ENCODE measurements at regions not wholly inside any gene's neighbourhood (a gene's known extent, or its start where the extent isn't known, plus 50 kb on each side); places are given as distances from the start of the nearest gene placed in this dataset.
"Not testable (repeated sequence)": the region's sequence is repeated elsewhere in the genome, so short reads cannot be mapped to it uniquely, and the experiment has no call there.

GRCh38 chr15:95146481-95146880 lies 915.1 kb downstream of the MCTP2 start:
- DNase-seq (no peak), ATAC-seq (ENCODE audit: low read depth) (no peak)
- Mint-ChIP-seq H3K4me3 (no peak overlapping the region), H3K4me1 (no peaks in the 10 kb centered on the region), H3K9me3 (peaks cover 2% of the 10 kb centered on the region), H3K36me3 (no peaks in the 10 kb centered on the region), H3K27me3 (no peaks in the 10 kb centered on the region), H3K27ac (no peak overlapping the region)
- POLR2A ChIA-PET: no interaction called here

- POLR2A ChIA-PET: no interaction called here
- DNase-seq (no peak), ATAC-seq (ENCODE audit: low read depth) (no peak)
- Mint-ChIP-seq H3K4me3 (no peak overlapping the region), H3K27me3 (no peaks in the 10 kb centered on the region), H3K4me1 (no peaks in the 10 kb centered on the region), H3K27ac (no peak overlapping the region), H3K36me3 (no peaks in the 10 kb centered on the region), H3K9me3 (peaks cover 5% of the 10 kb centered on the region)
Observed at GRCh38 chr15:95148183-95148582, 916.8 kb downstream of the MCTP2 start.

- ATAC-seq (ENCODE audit: low read depth) (no peak), DNase-seq (no peak)
- no peaks in the 10 kb centered on the region for H3K4me1 Mint-ChIP-seq
- POLR2A ChIA-PET: no interaction called here
- no peaks in the 10 kb centered on the region for H3K36me3 Mint-ChIP-seq
- H3K27me3 Mint-ChIP-seq: no peaks in the 10 kb centered on the region
- H3K27ac Mint-ChIP-seq: no peak overlapping the region
- H3K9me3 Mint-ChIP-seq: peaks cover 7% of the 10 kb centered on the region
- H3K4me3 Mint-ChIP-seq: no peak overlapping the region
Observed at GRCh38 chr15:95149036-95149435, 917.7 kb downstream of the MCTP2 start.

GRCh38 chr15:95149771-95150170 lies 918.4 kb downstream of the MCTP2 start:
- Mint-ChIP-seq H3K9me3 (peaks cover 7% of the 10 kb centered on the region), H3K27ac (no peak overlapping the region), H3K27me3 (no peaks in the 10 kb centered on the region), H3K36me3 (no peaks in the 10 kb centered on the region), H3K4me3 (no peak overlapping the region), H3K4me1 (no peaks in the 10 kb centered on the region)
- POLR2A ChIA-PET: no interaction called here
- DNase-seq (no peak), ATAC-seq (ENCODE audit: low read depth) (no peak)

DNA sequence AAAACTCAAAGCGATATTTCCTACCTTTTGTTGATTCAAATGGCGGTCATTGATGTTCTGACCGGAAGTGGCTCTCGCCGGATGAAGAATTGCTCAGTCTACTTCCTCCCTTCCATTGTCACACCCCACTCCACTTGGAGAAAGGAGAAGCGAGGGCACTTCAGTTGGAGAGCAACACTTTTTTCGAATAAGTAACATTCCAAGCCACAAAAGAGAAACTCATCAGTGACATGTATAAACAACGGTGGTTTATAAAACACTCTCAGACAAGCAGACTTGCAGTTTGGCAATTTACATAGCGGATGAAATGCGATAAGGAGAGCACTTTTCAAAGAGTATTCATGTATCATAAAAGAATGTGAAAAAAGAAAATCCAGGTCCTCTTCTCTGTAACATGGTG lies 919.1 kb downstream of the MCTP2 start:
- no peak for ATAC-seq (ENCODE audit: low read depth)
- POLR2A ChIA-PET: no interaction called here

DNA sequence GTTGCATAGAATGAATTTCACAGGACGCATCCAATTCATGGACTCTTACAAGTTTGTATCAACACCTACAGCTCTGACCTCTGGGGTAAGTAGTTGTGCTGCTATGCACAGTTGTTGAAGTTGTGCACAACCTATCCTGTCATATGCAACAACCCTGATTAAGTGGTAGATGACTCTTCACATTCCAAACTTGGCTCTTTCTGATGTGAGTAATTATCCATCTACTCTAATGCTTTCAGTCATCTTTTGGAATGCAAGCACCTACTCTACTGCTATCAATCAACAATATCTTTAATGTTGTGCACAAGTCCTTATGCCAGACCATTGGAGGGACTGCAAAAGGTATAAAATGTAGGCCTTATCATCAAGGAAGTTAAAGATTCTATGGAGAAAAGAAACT lies 921.4 kb downstream of the MCTP2 start:
- H3K27ac Mint-ChIP-seq: no peak overlapping the region
- no peak overlapping the region for H3K4me3 Mint-ChIP-seq
- no peak for ATAC-seq (ENCODE audit: low read depth)
- H3K27me3 Mint-ChIP-seq: no peaks in the 10 kb centered on the region
- no peak for DNase-seq
- no peaks in the 10 kb centered on the region for H3K36me3 Mint-ChIP-seq
- H3K4me1 Mint-ChIP-seq: no peaks in the 10 kb centered on the region
- POLR2A ChIA-PET: no interaction called here
- peaks cover 9% of the 10 kb centered on the region for H3K9me3 Mint-ChIP-seq

More for the DNA sequence above, 919.1 kb downstream of the MCTP2 start:
- no peak overlapping the region for H3K27ac Mint-ChIP-seq
- H3K4me1 Mint-ChIP-seq: no peaks in the 10 kb centered on the region
- no peak overlapping the region for H3K4me3 Mint-ChIP-seq
- H3K36me3 Mint-ChIP-seq: no peaks in the 10 kb centered on the region
- no peak for DNase-seq
- H3K27me3 Mint-ChIP-seq: no peaks in the 10 kb centered on the region
- peaks cover 9% of the 10 kb centered on the region for H3K9me3 Mint-ChIP-seq

DNA sequence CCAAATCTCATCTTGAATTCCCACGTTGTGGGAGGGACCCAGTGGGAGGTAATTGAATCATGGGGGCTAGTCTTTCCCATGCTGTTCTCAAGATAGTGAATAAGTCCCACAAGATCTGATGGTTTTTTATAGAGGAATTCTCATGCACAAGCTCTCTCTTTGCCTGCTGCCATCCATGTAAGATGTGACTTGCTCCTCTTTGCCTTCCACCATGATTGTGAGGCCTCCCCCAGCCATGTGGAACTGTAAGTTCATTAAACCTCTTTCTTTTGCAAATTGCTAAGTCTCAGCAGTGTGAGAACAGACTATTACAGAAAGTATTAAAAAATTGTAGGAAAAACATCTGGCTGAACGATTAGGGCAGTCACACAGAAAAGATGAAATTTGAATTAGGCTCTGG lies 921.8 kb downstream of the MCTP2 start:
- H3K27ac Mint-ChIP-seq; H3K4me1 Mint-ChIP-seq; ATAC-seq (ENCODE audit: low read depth); H3K36me3 Mint-ChIP-seq; H3K9me3 Mint-ChIP-seq; H3K27me3 Mint-ChIP-seq; H3K4me3 Mint-ChIP-seq; DNase-seq; POLR2A ChIA-PET: not testable (repeated sequence)

GRCh38 chr15:95160316-95160715 lies 929.0 kb downstream of the MCTP2 start:
- Mint-ChIP-seq H3K4me3 (no peak overlapping the region), H3K27ac (no peak overlapping the region), H3K4me1 (no peaks in the 10 kb centered on the region), H3K27me3 (no peaks in the 10 kb centered on the region), H3K36me3 (no peaks in the 10 kb centered on the region), H3K9me3 (no peaks in the 10 kb centered on the region)
- POLR2A ChIA-PET: no interaction called here
- DNase-seq (no peak), ATAC-seq (ENCODE audit: low read depth) (no peak)

DNA sequence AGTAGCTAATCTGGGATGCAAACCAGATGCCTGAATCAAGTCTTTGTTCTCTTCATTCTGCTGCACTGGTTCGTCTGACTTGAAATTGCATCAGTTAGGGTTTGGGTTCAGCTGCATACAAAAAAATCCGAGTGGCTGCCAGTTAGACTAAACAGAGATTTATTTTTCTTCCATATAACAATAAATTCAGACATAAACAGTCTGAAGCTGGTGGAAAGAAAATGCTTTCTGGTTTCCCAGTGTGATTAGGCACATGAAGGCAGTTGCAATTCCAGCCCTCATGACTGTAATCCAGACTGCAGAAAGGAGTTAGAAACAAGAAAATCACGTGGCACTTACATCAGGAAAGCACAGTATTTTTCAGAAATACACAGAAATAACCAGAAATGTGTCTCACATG lies 930.7 kb downstream of the MCTP2 start:
- POLR2A ChIA-PET: no interaction called here

DNA sequence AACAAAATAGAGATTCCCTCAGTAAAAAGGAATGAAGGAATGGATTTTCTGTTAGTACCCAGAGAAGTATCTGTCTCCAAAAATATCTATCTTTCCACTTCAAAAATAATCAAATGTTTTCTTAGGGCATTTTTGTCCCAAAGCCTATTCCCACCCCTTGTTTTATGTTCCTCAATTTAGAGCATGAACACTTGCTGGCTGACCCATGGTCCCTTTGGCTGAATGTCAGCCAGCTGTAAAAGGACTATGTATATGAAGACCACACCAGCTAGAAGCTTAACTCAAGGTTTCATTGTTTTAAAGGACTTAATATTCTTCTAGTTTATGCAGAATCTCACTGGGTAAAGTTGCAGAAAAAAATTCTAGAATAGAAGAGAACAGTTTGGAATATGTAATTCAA lies 931.2 kb downstream of the MCTP2 start:
- H3K4me3 Mint-ChIP-seq: no peak overlapping the region
- DNase-seq: no peak

More for the DNA sequence above, 930.7 kb downstream of the MCTP2 start:
- Mint-ChIP-seq H3K4me3 (no peak overlapping the region), H3K4me1 (no peaks in the 10 kb centered on the region), H3K9me3 (no peaks in the 10 kb centered on the region), H3K27me3 (no peaks in the 10 kb centered on the region), H3K36me3 (no peaks in the 10 kb centered on the region), H3K27ac (no peak overlapping the region)
- DNase-seq (no peak), ATAC-seq (ENCODE audit: low read depth) (no peak)

DNA sequence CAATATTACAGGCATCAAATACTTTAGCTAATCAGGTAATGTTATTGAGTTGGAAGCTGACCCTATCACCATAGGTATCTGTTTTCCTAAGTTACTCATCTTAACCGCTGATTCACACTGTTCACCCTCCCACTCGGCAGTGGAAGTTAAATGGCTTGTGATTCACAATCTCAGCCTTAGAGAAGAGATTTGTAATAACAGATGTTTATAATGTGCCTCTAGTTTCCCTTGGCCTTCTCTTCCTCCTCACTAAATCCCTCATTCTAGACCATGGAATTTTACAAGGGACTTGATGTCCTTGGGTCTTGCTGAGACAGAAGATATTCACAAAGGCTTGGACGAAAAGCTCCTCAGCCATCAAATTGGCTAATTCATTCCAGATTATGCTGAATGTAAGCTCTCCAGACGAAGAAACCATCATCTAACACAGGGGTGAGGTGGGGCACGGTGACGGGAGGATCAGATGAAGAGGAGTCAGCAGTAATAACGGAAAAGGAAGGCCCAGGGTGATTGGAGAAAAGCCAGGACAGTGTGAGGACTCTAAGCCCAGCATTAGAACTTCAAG lies 931.7 kb downstream of the MCTP2 start:
- Mint-ChIP-seq H3K4me1 (no peaks in the 10 kb centered on the region), H3K27me3 (no peaks in the 10 kb centered on the region), H3K9me3 (no peaks in the 10 kb centered on the region), H3K27ac (no peak overlapping the region), H3K4me3 (no peak overlapping the region), H3K36me3 (no peaks in the 10 kb centered on the region)
- no peak for ATAC-seq (ENCODE audit: low read depth)
- POLR2A ChIA-PET: no interaction called here
- no peak for DNase-seq

More for the DNA sequence above, 931.2 kb downstream of the MCTP2 start:
- Mint-ChIP-seq H3K4me1 (no peaks in the 10 kb centered on the region), H3K27me3 (no peaks in the 10 kb centered on the region), H3K27ac (no peak overlapping the region), H3K36me3 (no peaks in the 10 kb centered on the region), H3K9me3 (no peaks in the 10 kb centered on the region)
- POLR2A ChIA-PET: no interaction called here
- ATAC-seq (ENCODE audit: low read depth): no peak

DNA sequence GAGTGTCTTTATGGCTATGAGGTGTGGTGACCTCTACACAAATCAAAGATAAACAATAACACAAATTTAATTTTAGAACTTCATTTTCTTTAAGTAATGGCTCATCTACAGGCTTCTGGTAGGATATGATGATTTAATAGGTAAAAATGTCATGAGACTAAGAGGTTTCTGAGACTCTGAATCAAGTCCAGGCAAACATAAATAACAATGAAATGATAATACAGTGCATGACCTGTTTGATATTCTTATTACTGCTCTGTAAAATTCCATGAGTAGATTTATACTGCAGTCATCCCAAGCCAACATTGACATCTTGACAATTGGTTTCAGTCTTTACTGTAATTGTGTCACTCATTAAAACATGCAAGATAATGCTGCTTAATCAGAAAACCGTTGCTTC lies 936.8 kb downstream of the MCTP2 start:
- no peak overlapping the region for H3K27ac Mint-ChIP-seq
- no peak overlapping the region for H3K4me3 Mint-ChIP-seq
- POLR2A ChIA-PET: no interaction called here
- H3K27me3 Mint-ChIP-seq: peaks cover 4% of the 10 kb centered on the region
- DNase-seq: no peak
- H3K36me3 Mint-ChIP-seq: no peaks in the 10 kb centered on the region
- peaks cover 3% of the 10 kb centered on the region for H3K9me3 Mint-ChIP-seq
- H3K4me1 Mint-ChIP-seq: no peaks in the 10 kb centered on the region
- no peak for ATAC-seq (ENCODE audit: low read depth)

DNA sequence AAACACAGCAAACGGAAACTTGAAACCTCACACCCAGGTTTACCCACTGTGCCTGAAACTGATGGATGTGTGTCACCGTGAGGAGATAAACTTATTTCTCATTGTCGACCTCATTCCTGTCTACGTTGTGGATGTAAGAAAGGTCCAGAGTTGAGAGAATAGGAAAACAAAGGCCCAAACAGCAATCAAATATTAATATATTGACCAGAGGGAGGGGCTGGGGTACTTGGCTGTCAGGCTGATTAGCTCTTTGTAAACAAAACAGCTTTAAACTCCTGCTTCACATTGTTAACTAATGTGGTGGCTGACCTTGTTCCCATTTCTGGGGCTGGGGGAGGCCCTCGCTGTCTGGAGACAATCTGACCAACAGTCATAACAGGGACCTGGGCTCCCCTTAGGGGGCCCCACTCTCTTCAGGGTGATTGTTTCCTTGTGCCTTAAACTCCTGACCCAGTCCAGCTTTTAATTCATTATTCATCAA lies 937.6 kb downstream of the MCTP2 start:
- peaks cover 4% of the 10 kb centered on the region for H3K27me3 Mint-ChIP-seq
- peaks cover 3% of the 10 kb centered on the region for H3K9me3 Mint-ChIP-seq
- POLR2A ChIA-PET: no interaction called here
- ATAC-seq (ENCODE audit: low read depth): no peak
- no peaks in the 10 kb centered on the region for H3K4me1 Mint-ChIP-seq
- no peak for DNase-seq
- H3K4me3 Mint-ChIP-seq: no peak overlapping the region
- H3K27ac Mint-ChIP-seq: no peak overlapping the region
- H3K36me3 Mint-ChIP-seq: no peaks in the 10 kb centered on the region

DNA sequence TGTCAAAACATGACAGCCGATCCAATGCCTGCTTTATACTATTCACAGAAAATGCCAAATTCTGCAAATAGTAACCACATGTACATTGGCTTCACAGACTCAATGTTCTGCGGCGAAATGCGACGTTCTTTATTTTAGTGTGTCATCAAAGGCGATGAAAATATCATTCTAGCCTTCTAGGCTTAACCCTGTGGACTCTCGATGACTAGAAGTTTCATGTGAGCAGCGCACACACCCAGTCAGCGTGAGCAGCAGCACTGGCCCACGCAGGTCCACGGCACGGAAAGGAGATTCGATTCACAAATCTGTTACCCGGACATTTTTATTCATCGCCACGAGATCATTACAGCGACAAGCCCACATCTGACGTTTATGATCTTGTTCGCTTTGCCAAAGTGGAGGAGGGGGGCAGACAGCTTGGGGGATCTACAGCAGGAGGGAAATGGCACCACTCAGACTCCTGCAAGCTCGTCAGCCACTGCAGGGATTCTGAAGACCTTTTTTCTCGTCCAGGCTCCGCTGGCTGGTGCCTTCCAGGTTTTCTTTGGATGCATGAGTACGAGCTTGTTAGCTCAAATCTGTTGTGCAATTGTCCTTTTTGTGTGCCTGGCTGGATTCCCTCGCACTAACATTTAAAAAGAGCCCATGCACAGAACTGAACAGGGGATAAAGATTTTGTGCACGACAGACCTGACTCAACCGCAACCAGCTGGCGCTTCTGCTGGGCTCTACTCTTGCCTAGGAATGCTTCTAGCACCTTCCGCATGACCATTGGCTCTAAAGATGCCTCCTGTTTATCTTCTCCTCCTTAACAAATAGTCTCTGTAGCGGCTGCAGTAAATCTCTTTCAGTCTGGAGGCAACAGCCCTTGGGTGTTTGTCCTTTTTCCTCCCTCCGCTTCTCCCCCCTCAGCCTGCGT lies 938.4 kb downstream of the MCTP2 start:
- POLR2A ChIA-PET: no interaction called here
- Mint-ChIP-seq H3K4me3 (no peak overlapping the region), H3K36me3 (no peaks in the 10 kb centered on the region), H3K9me3 (peaks cover 3% of the 10 kb centered on the region), H3K27me3 (peaks cover 4% of the 10 kb centered on the region), H3K4me1 (no peaks in the 10 kb centered on the region), H3K27ac (no peak overlapping the region)
- DNase-seq (no peak), ATAC-seq (ENCODE audit: low read depth) (no peak)
